NCI-H187 treated with DMSO at 0.1 percent for 48 hours (cell line): ENCODE measurements at regions not wholly inside any gene's neighbourhood (a gene's known extent, or its start where the extent isn't known, plus 50 kb on each side); places are given as distances from the start of the nearest gene placed in this dataset.

Source experiments
- DNase-seq: peaks from one replicate; lab custom pipeline; 2025; lab: John Stamatoyannopoulos, UW

DNA sequence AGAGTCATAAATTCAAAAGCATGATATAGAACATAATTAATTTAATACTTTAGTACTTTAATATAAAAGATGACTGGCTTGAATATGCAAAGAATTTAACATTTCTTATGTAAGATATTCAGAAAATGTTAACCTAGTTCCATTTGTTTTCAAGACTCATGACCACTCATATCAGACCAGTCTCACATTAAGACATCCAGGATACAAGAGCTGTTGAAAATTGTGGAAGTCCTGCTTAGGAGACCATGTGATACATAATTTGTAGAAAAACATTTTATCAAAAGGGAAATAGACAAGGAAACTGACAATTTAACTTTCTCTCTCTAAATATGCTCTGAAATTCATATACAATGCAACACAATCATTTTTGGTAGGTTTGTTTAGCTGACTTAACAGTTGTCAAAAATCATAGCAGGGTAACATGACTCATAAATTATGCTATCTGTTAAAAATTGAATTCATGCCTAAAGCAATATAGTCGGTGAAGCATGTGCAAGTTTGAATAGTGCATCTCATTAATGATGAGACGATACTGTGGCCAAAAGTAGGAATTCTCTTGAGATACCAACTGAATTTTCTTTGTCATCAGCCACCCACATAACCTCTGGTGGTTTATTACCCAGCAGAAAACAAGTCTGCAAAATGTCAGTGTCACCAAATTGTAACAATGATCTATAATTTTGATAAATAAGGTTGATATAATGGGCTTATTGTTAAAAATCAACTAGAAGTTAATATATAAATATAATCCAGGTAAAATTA, 211.4 kb downstream of the GASK1B start:
- DNase-seq = no peak

DNA sequence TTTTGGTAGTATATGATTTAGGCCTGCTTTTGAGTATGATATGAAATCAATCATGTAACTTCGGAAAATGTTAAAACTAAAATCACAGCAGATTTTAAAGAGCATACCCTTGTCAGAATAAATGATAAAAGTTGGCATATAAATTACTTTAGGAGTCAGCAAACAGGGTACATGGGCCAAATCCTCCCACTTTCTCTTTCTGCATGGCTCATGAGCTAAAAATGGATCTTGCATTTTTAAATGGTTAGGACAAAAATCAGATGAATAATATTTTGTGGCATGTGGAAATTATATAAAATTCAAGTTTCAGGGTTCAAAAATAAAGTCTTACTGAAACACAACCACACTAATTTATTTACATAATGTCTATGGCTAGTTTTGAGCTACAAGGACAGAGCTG, 214.9 kb downstream of the GASK1B start:
- no peak for DNase-seq

DNA sequence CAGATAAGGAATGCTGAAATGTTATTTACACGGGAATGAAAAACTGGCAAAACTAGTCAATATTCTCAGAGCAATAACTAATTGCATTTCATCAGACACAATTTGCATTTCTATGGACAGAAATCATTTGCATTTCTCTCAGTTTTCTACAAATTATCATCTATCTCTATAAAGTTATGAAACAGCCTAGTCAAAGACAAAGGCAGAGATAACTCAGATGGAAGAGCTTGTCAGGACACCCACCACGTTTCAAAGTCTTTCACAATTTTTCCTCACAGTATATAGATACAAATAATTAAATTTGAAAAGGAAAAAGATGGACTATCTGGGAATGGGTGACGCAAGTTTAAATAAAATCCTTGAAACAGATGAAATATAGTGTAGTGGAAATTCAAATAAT, 230.8 kb downstream of the GASK1B start:
- no peak for DNase-seq

DNA sequence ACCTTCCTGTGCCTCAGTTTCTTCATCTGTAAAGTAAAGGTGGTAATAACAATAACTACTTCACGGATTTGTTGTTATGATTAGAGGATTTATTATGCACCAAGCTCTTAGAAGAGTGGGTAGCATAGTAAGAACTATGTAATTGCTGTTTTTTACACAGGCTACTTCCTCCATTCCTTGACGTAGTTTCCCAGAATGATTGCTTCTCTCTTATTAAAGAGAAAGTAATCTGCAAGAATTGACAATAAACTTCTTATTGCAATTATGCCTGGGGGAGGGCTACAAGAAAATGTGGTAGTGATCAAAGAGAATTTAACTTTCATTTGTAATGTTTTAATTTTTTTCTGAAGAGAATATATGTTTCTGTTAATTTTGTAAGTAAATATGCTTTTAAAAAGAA, 238.7 kb downstream of the GASK1B start:
- DNase-seq = no peak

DNA sequence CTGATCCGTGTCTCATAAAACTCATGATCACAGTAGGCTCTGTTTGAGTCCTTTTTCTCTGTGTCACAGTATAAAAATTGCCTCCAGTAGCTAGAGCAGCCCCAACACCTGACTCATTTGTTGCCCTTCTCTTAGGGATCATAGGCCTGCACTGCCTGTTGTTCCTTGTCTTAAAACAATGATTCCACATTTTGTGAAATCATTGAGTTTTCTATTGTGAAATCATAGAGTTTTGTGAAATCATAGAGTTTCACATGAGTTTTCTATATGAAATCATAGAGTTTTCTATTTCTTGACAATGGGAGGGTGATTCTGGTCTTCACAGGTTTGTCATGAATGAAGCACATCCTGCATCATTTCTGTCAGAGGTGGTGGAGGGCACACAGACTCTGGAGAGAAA, 239.9 kb downstream of the GASK1B start:
- no peak for DNase-seq

DNA sequence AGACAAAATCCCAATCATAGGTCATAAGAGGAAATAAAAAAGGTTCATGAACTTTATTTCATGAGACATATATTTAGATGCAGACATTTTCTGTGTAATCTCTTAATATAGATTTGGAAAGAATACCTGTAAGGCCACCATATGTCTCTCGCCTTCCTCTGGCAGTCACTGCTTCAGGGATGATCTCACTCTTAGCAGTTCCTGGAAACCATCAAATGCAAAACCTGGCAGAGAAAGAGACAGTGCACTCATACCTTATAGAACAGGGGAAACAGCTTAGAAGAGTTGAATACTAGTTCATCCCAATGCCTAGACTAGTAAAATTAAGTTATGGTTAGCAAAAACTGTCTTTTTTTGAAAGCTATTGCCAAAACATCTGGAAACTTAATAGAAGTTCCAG, 243.3 kb downstream of the GASK1B start:
- DNase-seq = no peak

DNA sequence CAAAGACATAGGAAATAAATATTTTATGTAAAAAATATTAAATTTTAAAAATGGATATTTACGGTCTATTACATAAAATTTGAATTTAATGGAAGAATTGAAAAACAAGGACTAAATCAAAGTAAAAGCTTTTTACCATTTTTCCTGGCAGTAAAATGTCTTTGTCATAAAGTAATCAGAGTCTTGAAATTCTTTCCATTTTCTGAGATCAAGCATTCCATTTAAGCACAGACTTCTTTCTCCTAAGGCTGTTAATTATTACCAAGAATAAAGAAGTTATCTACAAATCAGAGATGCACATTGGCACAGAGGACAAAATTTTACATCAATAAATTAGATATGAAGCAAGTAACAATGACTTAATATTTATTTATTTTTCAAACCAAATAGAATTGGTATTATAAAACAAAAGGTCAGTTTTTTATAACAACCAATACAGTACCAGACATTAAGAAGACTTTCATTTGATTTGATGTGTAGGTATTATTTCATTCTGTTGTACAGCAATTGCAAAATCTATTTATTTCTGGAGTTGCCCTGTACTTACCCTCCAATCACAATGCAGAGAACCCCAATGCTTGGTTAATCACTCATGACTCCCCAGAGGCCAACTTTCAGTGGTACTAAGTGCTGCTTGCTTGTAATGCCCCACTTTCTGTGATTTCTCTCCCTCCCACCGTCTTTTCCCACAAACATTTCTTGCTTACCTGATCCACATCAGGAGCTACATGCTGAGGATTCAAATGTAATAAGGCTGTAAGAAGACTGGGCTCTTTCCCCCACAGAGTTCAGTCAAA, 254.6 kb downstream of the GASK1B start:
- no peak for DNase-seq

DNA sequence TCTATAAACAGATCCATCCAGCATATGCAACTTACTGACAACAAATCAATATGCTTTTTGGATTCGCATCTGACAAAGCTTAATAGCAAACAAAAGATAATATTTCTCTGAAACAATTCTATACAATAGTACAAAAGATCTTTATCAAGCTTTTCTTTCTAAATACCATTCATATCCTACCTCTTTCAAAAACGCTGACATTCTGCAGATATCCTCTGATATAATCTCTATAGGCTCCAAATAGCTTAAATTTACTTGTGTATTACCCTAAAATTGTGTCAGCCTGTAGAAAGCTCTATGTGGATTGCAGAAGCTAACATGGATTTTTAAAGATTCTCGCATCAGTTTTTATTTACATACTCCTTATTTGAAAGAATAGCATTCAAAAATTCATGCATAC, 260.6 kb downstream of the GASK1B start:
- no peak for DNase-seq

DNA sequence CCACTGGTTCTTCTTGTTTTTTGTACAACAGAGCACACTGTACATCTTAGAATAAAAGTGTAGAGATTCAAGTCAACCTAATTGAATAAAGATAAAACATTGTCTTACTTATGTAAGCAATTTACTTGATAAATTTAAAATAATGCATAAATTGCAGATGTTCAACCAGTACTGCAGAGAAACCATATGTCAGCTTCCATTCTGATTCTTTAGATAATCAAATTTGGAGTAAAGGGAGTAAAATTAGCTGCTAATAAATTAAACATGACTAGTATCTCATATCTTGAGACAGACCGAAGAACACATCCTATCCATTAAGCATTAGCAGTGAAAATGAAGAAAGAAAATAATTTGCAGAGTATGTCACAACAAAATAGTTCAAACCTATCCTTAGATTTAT, 261.2 kb downstream of the GASK1B start:
- DNase-seq = no peak

DNA sequence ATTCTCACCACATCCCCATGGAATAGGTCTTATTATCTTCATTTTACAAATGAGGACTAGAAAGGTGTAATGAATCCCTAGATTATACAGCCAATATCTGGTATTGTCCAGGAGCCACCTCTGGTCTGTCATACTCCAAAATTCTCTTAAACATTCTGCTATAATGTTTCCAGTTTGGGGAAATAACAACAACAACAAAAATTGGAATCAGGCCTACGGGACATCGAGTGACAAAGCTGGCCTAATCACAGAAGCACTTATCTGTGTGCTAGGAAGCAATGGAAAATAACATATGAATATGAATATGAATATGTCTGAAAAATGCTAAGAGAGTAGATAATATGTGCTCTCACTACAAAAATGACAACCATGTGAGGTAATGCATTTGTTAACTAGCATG, 264.1 kb downstream of the GASK1B start:
- DNase-seq = no peak

DNA sequence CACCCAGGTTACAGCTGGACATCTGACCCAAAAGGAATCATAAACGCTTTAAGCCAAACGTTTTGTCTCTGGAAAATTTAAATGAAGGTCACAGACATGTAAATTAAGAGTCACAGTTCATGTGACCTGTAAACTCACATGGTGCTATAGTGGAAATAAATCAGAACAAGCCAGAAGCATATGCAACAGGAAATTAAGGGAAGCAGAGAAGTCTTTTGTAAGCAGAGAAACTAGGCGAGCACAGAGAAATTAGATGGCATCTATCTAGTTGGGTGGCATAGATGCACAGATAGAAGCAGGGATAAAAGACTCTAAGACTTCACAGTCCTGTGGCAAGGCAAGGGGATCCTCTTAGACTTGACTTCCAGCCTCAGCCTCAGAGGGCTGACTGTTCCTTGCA, 264.8 kb downstream of the GASK1B start:
- DNase-seq = no peak

DNA sequence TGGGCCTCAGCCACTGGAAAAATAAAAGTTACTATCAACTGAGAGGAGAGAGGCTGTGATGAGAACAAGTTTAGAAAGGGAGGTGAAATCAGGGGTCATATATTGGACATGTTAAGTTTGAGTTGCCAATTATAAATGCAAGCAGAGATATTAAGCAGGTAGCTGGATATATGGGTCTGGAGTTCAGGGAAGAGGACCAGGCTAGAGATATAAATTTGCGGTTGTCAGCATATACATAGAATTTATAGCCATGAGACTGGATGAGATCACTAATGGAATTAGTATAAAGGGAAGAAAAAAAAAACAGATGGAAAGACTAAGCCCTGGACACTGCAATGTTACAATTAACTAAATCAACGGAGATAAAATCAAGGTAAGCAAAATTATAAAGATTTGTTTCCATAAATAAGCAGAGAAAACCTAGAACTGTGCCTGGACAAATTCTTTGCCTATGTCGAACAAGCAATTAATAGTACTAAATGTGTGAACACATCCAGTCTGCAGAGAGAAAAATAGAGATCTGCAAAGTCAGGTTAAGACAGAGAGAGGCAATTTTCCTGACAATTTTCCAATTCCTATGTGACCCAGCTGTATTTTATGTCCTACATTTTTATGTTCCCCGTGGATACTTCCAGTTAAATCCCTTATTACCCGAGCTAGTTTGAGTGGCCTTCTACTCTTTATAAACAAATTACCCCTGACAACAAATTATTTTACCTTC, 265.4 kb downstream of the GASK1B start:
- DNase-seq = no peak

DNA sequence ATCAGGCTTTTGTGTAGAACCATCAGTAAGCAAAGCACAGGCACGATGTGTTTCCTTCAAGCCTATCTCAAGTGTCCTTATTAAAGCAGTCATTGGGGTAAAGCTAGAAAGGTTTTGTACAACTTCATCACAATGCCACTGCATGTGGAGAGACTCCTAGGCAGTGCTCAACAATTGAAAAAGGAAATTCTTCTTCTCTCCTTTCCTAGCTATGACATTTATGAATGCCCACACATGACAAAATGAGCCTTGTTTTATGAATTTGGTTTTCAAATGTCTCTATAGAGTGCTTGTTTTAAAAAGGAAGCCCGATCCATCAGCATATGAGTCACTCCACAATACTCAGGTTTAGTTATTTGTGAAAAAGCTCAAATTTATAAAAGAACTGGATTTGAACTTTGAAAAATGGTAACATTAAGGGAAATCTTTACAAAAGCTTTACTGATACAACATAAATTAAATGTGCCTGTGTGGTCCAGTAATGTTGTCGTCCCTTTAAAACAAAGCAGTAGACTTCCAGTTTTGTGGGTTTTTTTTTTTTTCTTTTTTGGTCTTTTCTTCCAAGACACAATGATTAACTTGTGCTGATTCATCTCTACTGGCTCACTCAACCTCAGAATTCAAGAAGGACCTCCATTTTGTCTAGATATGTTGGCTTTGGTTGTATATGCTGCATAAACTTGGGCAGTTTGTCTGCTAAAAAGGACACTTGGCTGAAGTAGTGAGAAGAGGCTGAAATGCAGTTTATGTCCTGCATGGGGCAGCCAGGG, 273.8 kb downstream of the GASK1B start:
- no peak for DNase-seq

DNA sequence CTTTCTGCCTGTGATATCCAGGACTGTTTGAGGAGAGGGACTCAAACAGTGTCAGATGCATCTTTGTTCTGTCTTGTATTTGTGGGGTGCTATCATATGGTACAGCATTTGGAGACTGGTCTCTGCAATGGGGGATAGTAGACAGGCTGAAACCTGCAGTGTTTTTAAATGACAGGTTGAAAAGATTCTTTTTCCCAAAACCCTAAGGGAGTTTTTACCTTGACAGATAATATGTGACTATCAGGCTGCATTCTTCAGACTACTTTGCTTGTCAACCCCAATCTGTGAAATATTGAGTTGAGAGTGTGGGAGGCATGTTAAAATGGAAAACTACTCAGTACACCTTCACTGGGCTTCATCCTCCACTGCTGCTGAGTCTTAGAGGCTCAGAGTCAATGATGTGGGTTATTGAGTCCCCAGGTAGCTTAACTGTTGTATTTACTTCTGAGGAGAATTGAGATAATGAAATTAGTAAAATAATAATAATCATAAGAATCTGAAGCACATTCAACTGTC, 274.9 kb downstream of the GASK1B start:
- no peak for DNase-seq

DNA sequence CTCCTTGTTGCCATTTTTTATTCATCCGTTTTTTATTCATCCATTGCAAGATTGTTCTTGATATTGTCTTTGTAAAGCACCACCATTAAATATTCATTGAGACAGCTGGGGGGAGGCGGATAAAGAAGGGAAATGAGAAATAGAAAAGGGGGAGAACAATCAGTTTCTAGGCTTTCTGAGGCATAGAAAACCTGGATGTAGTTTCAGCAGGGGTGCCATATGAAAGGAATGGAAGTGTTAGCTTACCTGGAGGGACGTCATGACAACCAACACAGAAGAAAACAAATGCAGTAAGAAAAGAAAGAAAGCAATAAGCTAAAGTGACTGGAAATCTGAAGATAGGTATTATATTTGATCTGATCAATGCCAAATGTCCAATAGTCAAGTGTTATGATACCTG, 276.1 kb downstream of the GASK1B start:
- no peak for DNase-seq

DNA sequence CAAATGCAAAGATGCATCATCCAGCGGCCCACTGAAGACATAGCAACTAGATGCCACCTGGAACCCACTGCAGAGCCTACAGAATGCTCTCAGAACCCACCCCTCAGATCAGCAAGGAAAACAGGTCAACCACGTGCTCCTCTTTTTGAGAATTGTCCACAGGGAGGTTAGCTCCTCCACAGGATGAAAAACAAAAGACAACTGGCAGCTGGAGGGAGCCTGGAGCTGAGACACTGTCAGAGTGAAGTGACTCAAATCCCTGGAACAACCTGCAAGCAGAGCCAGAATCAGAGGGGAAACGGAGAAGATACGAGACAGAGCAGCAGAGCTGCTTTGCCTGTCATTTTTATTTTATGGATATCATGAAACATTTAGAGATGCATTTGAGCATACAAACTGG, 277.6 kb downstream of the GASK1B start:
- DNase-seq = no peak

DNA sequence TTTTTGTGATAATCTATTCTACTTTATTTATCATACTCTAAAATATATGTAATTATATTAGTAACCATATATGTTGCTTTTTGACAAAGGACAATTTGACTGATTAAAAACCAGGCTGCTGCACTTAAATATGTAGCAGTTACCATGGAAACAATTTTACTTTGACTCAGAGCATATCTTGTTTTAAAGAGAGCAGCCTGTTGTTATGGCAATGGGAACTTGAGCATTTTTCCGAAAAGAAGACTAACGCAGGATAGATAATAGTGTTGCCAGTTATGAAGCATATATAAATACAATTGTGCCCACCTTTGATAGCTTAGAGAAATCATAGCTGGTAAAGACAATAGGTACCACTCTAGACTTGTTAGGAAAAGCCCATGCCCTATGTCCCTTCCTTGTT, 283.0 kb downstream of the GASK1B start:
- DNase-seq = no peak

DNA sequence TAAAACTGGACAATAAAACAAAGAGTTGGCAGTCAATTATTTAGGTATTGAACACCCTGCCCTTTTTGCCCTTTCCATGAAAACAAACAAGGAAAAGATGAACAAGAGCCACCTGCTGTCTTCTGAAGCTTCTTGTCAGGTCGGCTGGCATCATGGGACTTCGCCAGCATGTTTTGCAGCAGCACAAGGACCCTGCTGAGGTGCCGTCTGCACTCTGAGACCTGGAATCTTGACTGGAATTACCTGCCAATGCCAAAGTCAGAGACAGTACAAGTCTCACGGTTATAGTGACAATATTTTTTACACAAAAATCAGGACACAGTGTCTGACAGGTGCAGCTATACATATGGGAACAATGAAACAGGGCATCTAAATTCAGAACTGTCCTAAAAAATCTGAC, 284.5 kb downstream of the GASK1B start:
- no peak for DNase-seq

DNA sequence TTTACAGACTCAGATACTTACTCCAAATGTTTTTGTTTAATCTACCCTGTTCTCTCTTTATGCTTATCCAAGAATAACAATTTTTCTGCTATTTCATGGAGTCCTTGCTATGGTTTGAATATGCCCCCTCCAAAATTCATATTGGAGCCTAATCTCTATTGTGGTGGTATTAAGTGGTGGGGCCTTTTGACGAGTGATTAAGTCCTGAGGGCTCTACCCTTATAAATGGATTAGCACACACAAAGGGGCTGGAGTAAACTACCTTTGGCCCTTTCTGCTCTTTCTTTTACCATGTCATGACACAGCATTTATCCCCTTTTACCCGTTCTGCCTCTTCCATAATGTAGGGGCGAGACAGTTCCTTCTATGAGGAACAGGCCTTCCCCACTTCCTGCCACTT, 285.5 kb downstream of the GASK1B start:
- DNase-seq = no peak

DNA sequence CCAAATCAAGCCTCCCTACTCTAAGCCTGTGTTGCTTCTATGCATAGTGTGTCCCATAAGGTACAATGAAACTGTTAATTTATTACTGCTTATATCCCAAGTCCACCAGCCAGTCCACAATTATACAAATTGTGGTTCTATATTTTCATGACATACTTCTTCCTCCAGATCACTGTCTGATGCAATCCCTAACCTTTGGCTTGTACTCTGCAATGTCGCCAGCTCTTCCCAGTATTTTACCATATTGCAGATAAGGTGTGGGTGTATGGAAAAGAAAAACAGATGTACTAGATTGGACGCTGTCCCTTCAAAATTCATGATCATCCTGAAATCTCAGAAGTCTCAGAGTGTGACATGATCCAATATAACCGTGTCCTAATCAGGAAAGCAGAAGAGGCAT, 286.2 kb downstream of the GASK1B start:
- no peak for DNase-seq

DNA sequence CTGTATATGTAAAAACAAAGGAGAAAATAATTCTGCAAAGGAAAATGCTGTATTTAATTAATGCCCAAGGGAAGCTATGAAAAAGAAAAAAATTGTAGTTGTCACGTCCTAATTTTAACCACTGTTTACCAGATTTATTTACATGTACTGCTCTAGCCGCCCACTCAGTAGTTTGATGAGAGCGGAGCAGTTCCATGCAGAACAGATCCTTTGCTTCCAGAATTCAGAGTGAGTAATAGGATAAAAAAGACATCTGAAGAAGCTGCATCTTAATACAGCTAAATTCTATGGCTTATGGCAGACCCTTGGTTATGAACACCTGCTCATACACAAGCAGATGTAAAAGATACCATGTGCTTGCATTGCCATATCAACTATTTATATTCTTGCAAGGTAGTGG, 287.0 kb downstream of the GASK1B start:
- DNase-seq = no peak

DNA sequence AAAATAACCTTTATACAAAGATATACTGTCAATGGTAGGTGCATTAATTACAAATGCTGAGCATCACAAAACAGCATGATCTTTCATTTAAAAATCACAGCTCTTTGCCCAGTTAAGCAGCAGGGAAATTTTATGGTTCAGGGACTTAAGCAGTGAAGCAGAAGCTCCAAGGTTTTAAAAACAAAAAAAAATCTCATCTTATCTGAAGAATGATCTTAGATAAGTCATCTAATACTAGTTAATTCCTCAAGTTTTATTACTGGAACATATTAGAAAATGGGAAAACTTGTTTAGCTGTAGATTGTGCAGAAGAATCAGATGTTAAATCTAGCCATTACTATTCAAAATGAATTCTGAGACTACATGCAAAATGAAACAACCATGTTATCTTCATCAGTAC, 289.9 kb downstream of the GASK1B start:
- DNase-seq = no peak
